ENCODE measurements at regions not wholly inside any gene's neighbourhood (a gene's known extent, or its start where the extent isn't known, plus 50 kb on each side); places are given as distances from the start of the nearest gene placed in this dataset.
"Not testable (repeated sequence)": the region's sequence is repeated elsewhere in the genome, so short reads cannot be mapped to it uniquely, and the experiment has no call there.

DNA sequence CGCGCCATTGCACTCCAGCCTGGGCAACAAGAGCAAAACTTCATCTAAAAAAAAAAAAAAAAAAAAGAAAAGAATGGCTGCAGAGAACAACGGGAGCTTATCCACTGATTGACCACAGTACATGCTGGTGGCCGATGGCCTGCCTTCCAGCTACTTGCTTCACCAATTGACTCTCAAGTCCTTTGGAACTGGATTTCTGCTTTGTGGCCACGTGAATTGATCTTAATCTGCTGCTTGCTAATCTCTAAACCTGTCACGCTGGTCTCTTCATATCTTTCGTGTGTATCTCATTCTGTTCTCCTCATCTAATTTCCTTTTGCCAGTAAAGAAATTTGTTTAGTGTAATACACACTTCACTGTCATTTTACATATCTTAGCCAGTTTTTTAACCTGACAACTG, 512.5 kb upstream of the CNTNAP5 start:
- Histone ChIP-seq H3K4me3 (no peak overlapping the region), H3K36me3 (no peaks in the 10 kb centered on the region), H3K27me3 (no peaks in the 10 kb centered on the region), H3K4me1 (no peaks in the 10 kb centered on the region), H3K9me3 (no peaks in the 10 kb centered on the region), H3K27ac (no peak overlapping the region)
- DNase-seq (no peak), ATAC-seq (no peak)
- intact Hi-C loops (cut with DNase I) = no loop called here
- WGBS (ENCODE audit: insufficient coverage, low coverage, low lambda C conversion rate, missing lambda C conversion rate) = 59% methylated on average over 6 of the region's 7 CpGs
- TF ChIP-seq, protein P1, sequence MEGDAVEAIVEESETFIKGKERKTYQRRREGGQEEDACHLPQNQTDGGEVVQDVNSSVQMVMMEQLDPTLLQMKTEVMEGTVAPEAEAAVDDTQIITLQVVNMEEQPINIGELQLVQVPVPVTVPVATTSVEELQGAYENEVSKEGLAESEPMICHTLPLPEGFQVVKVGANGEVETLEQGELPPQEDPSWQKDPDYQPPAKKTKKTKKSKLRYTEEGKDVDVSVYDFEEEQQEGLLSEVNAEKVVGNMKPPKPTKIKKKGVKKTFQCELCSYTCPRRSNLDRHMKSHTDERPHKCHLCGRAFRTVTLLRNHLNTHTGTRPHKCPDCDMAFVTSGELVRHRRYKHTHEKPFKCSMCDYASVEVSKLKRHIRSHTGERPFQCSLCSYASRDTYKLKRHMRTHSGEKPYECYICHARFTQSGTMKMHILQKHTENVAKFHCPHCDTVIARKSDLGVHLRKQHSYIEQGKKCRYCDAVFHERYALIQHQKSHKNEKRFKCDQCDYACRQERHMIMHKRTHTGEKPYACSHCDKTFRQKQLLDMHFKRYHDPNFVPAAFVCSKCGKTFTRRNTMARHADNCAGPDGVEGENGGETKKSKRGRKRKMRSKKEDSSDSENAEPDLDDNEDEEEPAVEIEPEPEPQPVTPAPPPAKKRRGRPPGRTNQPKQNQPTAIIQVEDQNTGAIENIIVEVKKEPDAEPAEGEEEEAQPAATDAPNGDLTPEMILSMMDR (IDR thresholded peaks at IDR 0.05) = no peak
- TF ChIP-seq POLR2A (IDR thresholded peaks at IDR 0.05) = no peak

DNA sequence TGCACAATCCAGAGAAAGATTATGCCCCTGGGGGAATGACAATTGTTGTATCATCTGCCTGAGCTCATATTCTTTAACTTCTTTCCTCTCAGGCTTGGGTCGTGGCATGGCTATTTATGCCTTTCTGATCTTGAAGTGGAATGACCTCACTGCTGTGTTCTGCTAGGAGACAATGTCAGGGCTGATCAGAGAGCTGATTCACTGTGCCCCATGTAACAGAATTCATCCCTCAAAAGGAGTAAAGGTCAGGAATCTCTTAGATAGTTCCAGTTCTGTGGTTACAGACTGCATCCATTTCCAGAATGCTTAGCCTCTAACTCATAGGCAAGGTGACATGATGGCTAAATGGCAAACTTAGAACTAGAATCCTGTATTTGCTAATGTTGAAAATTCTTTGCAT, 511.7 kb upstream of the CNTNAP5 start:
- WGBS (ENCODE audit: insufficient coverage, low coverage, low lambda C conversion rate, missing lambda C conversion rate) = 38% methylated on average over 1 of the region's 1 CpG
- H3K27me3 ChIP-seq = no peaks in the 10 kb centered on the region
- H3K27ac ChIP-seq = no peak overlapping the region
- no peak overlapping the region for H3K4me3 ChIP-seq
- H3K36me3 ChIP-seq = no peaks in the 10 kb centered on the region
- no peak for DNase-seq
- TF ChIP-seq POLR2A (IDR thresholded peaks at IDR 0.05) = no peak
- H3K4me1 ChIP-seq = no peaks in the 10 kb centered on the region
- no peak for ATAC-seq
- no peaks in the 10 kb centered on the region for H3K9me3 ChIP-seq
- intact Hi-C loops (cut with DNase I) = no loop called here

DNA sequence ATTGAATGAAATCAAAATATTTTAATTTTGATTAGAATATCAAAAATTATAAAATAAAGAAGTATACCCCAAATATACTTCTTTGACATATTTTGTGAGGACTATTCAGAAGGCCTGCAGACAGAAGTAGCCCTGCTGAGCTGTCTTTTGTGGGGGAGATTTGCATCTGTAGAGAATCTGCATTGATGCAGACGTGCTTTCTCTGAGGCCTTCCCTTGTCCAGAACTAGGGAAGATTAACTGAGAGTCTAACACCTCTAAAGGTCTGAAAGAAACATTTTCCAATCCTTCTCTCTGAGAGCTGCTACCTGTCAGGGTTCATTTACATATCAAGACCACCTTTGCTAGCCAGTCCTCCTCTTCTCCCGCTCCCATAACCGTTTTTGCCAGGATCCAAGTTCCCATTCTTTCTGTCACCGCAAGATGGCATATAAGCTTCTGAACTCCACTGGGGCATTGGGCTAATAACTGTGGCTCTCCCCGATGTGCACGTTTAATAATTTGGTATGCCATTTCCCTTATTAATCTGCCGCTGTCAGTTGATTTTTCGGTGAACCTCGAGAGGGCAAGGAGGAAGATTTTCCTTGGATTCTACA, 510.4 kb upstream of the CNTNAP5 start:
- Histone ChIP-seq H3K4me3 (no peak overlapping the region), H3K4me1 (no peaks in the 10 kb centered on the region), H3K27me3 (no peaks in the 10 kb centered on the region), H3K27ac (no peak overlapping the region), H3K9me3 (no peaks in the 10 kb centered on the region), H3K36me3 (no peaks in the 10 kb centered on the region)
- WGBS (ENCODE audit: insufficient coverage, low coverage, low lambda C conversion rate, missing lambda C conversion rate) = 57% methylated on average over 8 of the region's 9 CpGs
- no peak for ATAC-seq
- no peak for TF ChIP-seq POLR2A (IDR thresholded peaks at IDR 0.05)
- TF ChIP-seq, protein P1 (IDR thresholded peaks at IDR 0.05) = no peak
- no peak for DNase-seq
- intact Hi-C loops (cut with DNase I) = no loop called here

DNA sequence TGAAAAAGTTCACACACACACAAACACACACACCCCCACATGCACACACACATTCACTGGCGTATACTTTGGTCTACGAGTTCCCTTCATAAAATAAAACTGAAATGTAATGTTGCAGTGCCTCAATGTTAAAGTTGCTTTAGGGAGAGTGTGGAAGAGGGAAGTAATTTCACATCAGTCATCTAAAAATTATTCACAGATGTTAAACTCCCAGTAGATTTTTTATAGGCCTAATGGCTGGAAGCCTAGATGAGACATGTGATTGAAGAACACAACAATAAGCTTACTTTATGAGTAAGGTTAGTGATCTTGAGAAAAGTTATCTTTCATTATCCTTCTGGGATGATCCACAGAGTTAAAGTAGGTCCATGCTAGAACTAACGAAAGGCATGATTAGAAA, 506.7 kb upstream of the CNTNAP5 start:
- no peaks in the 10 kb centered on the region for H3K27me3 ChIP-seq
- ATAC-seq = no peak
- H3K4me3 ChIP-seq = no peak overlapping the region
- TF ChIP-seq POLR2A (IDR thresholded peaks at IDR 0.05) = no peak
- TF ChIP-seq, protein P1 (IDR thresholded peaks at IDR 0.05) = no peak
- no peaks in the 10 kb centered on the region for H3K4me1 ChIP-seq
- DNase-seq = no peak
- H3K27ac ChIP-seq = no peak overlapping the region
- H3K36me3 ChIP-seq = no peaks in the 10 kb centered on the region
- intact Hi-C loops (cut with DNase I) = no loop called here
- WGBS (ENCODE audit: insufficient coverage, low coverage, low lambda C conversion rate, missing lambda C conversion rate) = 44% methylated on average over 3 of the region's 3 CpGs
- H3K9me3 ChIP-seq = no peaks in the 10 kb centered on the region

DNA sequence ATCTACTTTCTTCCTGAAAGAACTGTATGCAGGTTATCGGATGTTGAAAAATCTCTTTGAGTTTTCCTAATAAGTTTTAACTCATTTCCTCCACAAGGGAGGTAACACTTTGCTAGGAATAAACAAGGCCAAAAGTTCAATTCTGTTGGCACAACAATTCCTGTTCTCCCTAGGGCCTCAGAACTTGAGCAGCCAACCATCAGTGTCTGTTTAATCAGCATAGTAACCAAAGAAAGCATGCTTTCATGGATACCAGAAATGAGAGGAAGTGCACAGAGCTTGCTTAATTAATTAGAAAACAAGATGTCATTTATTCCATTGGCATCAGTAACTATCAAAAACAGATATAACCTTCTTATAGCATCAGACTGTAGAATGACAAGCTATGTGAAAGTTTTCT, 503.2 kb upstream of the CNTNAP5 start:
- no peaks in the 10 kb centered on the region for H3K9me3 ChIP-seq
- H3K36me3 ChIP-seq = no peaks in the 10 kb centered on the region
- H3K4me3 ChIP-seq = no peak overlapping the region
- DNase-seq = no peak
- WGBS (ENCODE audit: insufficient coverage, low coverage, low lambda C conversion rate, missing lambda C conversion rate) = 35% methylated on average over 1 of the region's 1 CpG
- intact Hi-C loops (cut with DNase I) = no loop called here
- ATAC-seq = no peak
- H3K27me3 ChIP-seq = no peaks in the 10 kb centered on the region
- no peak overlapping the region for H3K27ac ChIP-seq
- no peaks in the 10 kb centered on the region for H3K4me1 ChIP-seq
- TF ChIP-seq POLR2A (IDR thresholded peaks at IDR 0.05) = no peak
- TF ChIP-seq, protein P1 (IDR thresholded peaks at IDR 0.05) = no peak

DNA sequence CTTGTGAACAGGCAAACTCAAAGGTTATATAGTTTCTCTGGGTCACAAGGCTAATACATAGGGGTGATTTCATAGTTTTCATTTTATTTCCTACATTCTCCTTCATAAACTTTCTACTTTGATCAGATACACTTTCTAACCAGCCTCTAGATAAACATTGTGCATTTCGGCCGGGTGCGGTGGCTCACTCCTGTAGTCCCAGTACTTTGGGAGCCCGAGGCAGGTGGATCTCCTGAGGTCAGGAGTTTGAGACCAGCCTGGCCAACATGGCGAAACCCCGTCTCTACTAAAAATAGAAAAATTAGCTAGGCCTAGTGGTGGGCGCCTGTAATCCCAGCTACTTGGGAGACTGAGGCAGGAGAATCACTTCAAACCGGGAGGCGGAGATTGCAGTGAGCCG, 502.6 kb upstream of the CNTNAP5 start:
- DNase-seq; H3K4me3 ChIP-seq; H3K36me3 ChIP-seq; H3K9me3 ChIP-seq; H3K27me3 ChIP-seq; ATAC-seq; H3K4me1 ChIP-seq; intact Hi-C loops (cut with DNase I); H3K27ac ChIP-seq: not testable (repeated sequence)
- WGBS (ENCODE audit: insufficient coverage, low coverage, low lambda C conversion rate, missing lambda C conversion rate) = 66% methylated on average over 9 of the region's 10 CpGs

All from right lobe of liver (tissue), 6 donors.